Activated CD4-positive, alpha-beta memory T cell treated with anti-CD3 and anti-CD28 coated beads for 36 hours (primary cell): ENCODE measurements at regions not wholly inside any gene's neighbourhood (a gene's known extent, or its start where the extent isn't known, plus 50 kb on each side); places are given as distances from the start of the nearest gene placed in this dataset.

Experiments
- CTCF ChIA-PET: fragments of 350-600 bp; sonication (Branson Sonifier 250); formaldehyde crosslinking; loops from one replicate; lab custom pipeline; 2021; ENCODE audit warnings: antibody characterized with exemption, inconsistent platforms; lab: Charles Lee
- POLR2A ChIA-PET: fragments of 350-600 bp; sonication (Branson Sonifier 250); formaldehyde crosslinking; loops from one replicate; lab custom pipeline; 2021; ENCODE audit warnings: antibody characterized with exemption; lab: Charles Lee
- DNase-seq: peaks from one replicate; pipeline ENCODE4 v3.0.0-alpha.2; 2020
- H3K27ac Mint-ChIP-seq: one replicate; pipeline ENCODE4 v1.8.0; 2021; ENCODE audit warnings: mixed read lengths
- H3K27me3 Mint-ChIP-seq: one replicate; pipeline ENCODE4 v1.8.0; 2021; ENCODE audit warnings: mixed read lengths
- H3K36me3 Mint-ChIP-seq: one replicate; pipeline ENCODE4 v1.8.0; 2021; ENCODE audit warnings: mixed read lengths
- H3K4me1 Mint-ChIP-seq: one replicate; pipeline ENCODE4 v1.8.0; 2021; ENCODE audit warnings: low read depth, mixed read lengths
- H3K4me3 Mint-ChIP-seq: one replicate; pipeline ENCODE4 v1.8.0; 2021; ENCODE audit warnings: mild to moderate bottlenecking, mixed read lengths
- H3K9me3 Mint-ChIP-seq: one replicate; pipeline ENCODE4 v1.8.0; 2021; ENCODE audit warnings: mixed read lengths
- intact Hi-C: fragments of 100-400 bp; cut with micrococcal nuclease; formaldehyde crosslinking; loops from one replicate; pipeline ENCODE4 v1.15.1; 2023

GRCh38 chr2:239568601-239569000, 167.8 kb upstream of the HDAC4 start:
- H3K9me3 Mint-ChIP-seq, result no peaks in the 10 kb centered on the region
- no peak for DNase-seq
- no peak overlapping the region for H3K27ac Mint-ChIP-seq
- intact Hi-C loops, result no loop called here
- H3K4me3 Mint-ChIP-seq, result no peak overlapping the region
- CTCF ChIA-PET, result no interaction called here
- H3K27me3 Mint-ChIP-seq, result peaks cover 3% of the 10 kb centered on the region
- POLR2A ChIA-PET, result no interaction called here
- H3K36me3 Mint-ChIP-seq, result no peaks in the 10 kb centered on the region
- peaks cover 4% of the 10 kb centered on the region for H3K4me1 Mint-ChIP-seq

- Mint-ChIP-seq H3K4me1 (peaks cover 4% of the 10 kb centered on the region), H3K9me3 (no peaks in the 10 kb centered on the region)
Measured at GRCh38 chr2:239567786-239568185, 167.0 kb upstream of the HDAC4 start.

GRCh38 chr2:239566995-239567568, 166.3 kb upstream of the HDAC4 start:
- H3K4me1 Mint-ChIP-seq, result peaks cover 4% of the 10 kb centered on the region
- DNase-seq, result no peak
- CTCF ChIA-PET, result no interaction called here
- no peak overlapping the region for H3K4me3 Mint-ChIP-seq
- H3K27ac Mint-ChIP-seq, result no peak overlapping the region
- H3K9me3 Mint-ChIP-seq, result no peaks in the 10 kb centered on the region
- no peaks in the 10 kb centered on the region for H3K36me3 Mint-ChIP-seq
- no peaks in the 10 kb centered on the region for H3K27me3 Mint-ChIP-seq
- intact Hi-C loops, result no loop called here
- POLR2A ChIA-PET, result no interaction called here

More at GRCh38 chr2:239567786-239568185, 167.0 kb upstream of the HDAC4 start:
- Mint-ChIP-seq H3K27ac (no peak overlapping the region), H3K36me3 (no peaks in the 10 kb centered on the region), H3K4me3 (no peak overlapping the region), H3K27me3 (peaks cover 3% of the 10 kb centered on the region)
- intact Hi-C loops, result no loop called here
- ChIA-PET POLR2A (no interaction called here), CTCF (no interaction called here)
- DNase-seq, result no peak

GRCh38 chr2:239566162-239566994, 165.6 kb upstream of the HDAC4 start:
- Mint-ChIP-seq H3K4me1 (peaks cover 4% of the 10 kb centered on the region), H3K9me3 (no peaks in the 10 kb centered on the region), H3K4me3 (no peak overlapping the region), H3K36me3 (no peaks in the 10 kb centered on the region), H3K27me3 (no peaks in the 10 kb centered on the region), H3K27ac (no peak overlapping the region)
- ChIA-PET POLR2A (no interaction called here), CTCF (no interaction called here)
- DNase-seq, result no peak
- intact Hi-C loops, result no loop called here

GRCh38 chr2:239564587-239564986, 163.8 kb upstream of the HDAC4 start:
- Mint-ChIP-seq H3K27ac (no peak overlapping the region), H3K9me3 (no peaks in the 10 kb centered on the region), H3K36me3 (no peaks in the 10 kb centered on the region), H3K4me1 (no peaks in the 10 kb centered on the region), H3K27me3 (peaks cover 2% of the 10 kb centered on the region), H3K4me3 (no peak overlapping the region)
- ChIA-PET CTCF (no interaction called here), POLR2A (no interaction called here)
- intact Hi-C loops, result no loop called here
- DNase-seq, result no peak

- intact Hi-C loops, result no loop called here
- peaks cover 2% of the 10 kb centered on the region for H3K27me3 Mint-ChIP-seq
- ChIA-PET POLR2A (no interaction called here), CTCF (no interaction called here)
- no peak overlapping the region for H3K27ac Mint-ChIP-seq
- no peaks in the 10 kb centered on the region for H3K4me1 Mint-ChIP-seq
- no peaks in the 10 kb centered on the region for H3K9me3 Mint-ChIP-seq
- H3K4me3 Mint-ChIP-seq, result no peak overlapping the region
- DNase-seq, result no peak
- no peaks in the 10 kb centered on the region for H3K36me3 Mint-ChIP-seq
Measured at GRCh38 chr2:239563561-239563960, 162.7 kb upstream of the HDAC4 start.

- CTCF ChIA-PET, result no interaction called here
- H3K27ac Mint-ChIP-seq, result no peak overlapping the region
- H3K4me3 Mint-ChIP-seq, result no peak overlapping the region
Measured at GRCh38 chr2:239561446-239562001, 160.7 kb upstream of the HDAC4 start.

GRCh38 chr2:239559417-239560261, 158.8 kb upstream of the HDAC4 start:
- Mint-ChIP-seq H3K4me3 (no peak overlapping the region), H3K9me3 (no peaks in the 10 kb centered on the region), H3K27me3 (peaks cover 5% of the 10 kb centered on the region), H3K36me3 (no peaks in the 10 kb centered on the region), H3K27ac (no peak overlapping the region), H3K4me1 (no peaks in the 10 kb centered on the region)
- POLR2A ChIA-PET, result no interaction called here
- intact Hi-C loops, result no loop called here
- CTCF ChIA-PET, result no interaction called here
- no peak for DNase-seq

More at GRCh38 chr2:239561446-239562001, 160.7 kb upstream of the HDAC4 start:
- intact Hi-C loops, result no loop called here
- Mint-ChIP-seq H3K27me3 (peaks cover 3% of the 10 kb centered on the region), H3K9me3 (no peaks in the 10 kb centered on the region), H3K4me1 (no peaks in the 10 kb centered on the region), H3K36me3 (no peaks in the 10 kb centered on the region)
- no peak for DNase-seq
- POLR2A ChIA-PET, result no interaction called here

- H3K27me3 Mint-ChIP-seq, result peaks cover 5% of the 10 kb centered on the region
- ChIA-PET CTCF (no interaction called here), POLR2A (no interaction called here)
- no peaks in the 10 kb centered on the region for H3K9me3 Mint-ChIP-seq
- no peak overlapping the region for H3K4me3 Mint-ChIP-seq
- H3K27ac Mint-ChIP-seq, result no peak overlapping the region
- no peaks in the 10 kb centered on the region for H3K4me1 Mint-ChIP-seq
- no peaks in the 10 kb centered on the region for H3K36me3 Mint-ChIP-seq
- no peak for DNase-seq
- intact Hi-C loops, result no loop called here
Measured at GRCh38 chr2:239558661-239559060, 157.8 kb upstream of the HDAC4 start.

GRCh38 chr2:239557516-239557915, 156.7 kb upstream of the HDAC4 start:
- no peak overlapping the region for H3K27ac Mint-ChIP-seq
- ChIA-PET CTCF (no interaction called here), POLR2A (no interaction called here)
- no peak for DNase-seq
- H3K4me3 Mint-ChIP-seq, result no peak overlapping the region
- H3K36me3 Mint-ChIP-seq, result no peaks in the 10 kb centered on the region
- peaks cover 5% of the 10 kb centered on the region for H3K27me3 Mint-ChIP-seq
- intact Hi-C loops, result no loop called here
- peaks cover 10% of the 10 kb centered on the region for H3K4me1 Mint-ChIP-seq
- no peaks in the 10 kb centered on the region for H3K9me3 Mint-ChIP-seq

- POLR2A ChIA-PET, result interaction anchor here (1.4 kb wide), 1 partner anchor 15 kb away, joined by 3 read pairs; no protein-coding TSS in a partner anchor
- H3K27me3 Mint-ChIP-seq, result peaks cover 6% of the 10 kb centered on the region
- H3K4me3 Mint-ChIP-seq, result no peak overlapping the region
- intact Hi-C loops, result no loop called here
- no peak for DNase-seq
- H3K27ac Mint-ChIP-seq, result no peak overlapping the region
- CTCF ChIA-PET, result no interaction called here
- H3K36me3 Mint-ChIP-seq, result no peaks in the 10 kb centered on the region
- H3K9me3 Mint-ChIP-seq, result no peaks in the 10 kb centered on the region
- peaks cover 10% of the 10 kb centered on the region for H3K4me1 Mint-ChIP-seq
Measured at GRCh38 chr2:239555571-239555905, 154.7 kb upstream of the HDAC4 start.
